ENCODE measurements at regions not wholly inside any gene's neighbourhood (a gene's known extent, or its start where the extent isn't known, plus 50 kb on each side); places are given as distances from the start of the nearest gene placed in this dataset.

GRCh38 chr2:17051538-17051937 lies 385.9 kb upstream of the CYRIA start:
- TF ChIP-seq, protein P1, sequence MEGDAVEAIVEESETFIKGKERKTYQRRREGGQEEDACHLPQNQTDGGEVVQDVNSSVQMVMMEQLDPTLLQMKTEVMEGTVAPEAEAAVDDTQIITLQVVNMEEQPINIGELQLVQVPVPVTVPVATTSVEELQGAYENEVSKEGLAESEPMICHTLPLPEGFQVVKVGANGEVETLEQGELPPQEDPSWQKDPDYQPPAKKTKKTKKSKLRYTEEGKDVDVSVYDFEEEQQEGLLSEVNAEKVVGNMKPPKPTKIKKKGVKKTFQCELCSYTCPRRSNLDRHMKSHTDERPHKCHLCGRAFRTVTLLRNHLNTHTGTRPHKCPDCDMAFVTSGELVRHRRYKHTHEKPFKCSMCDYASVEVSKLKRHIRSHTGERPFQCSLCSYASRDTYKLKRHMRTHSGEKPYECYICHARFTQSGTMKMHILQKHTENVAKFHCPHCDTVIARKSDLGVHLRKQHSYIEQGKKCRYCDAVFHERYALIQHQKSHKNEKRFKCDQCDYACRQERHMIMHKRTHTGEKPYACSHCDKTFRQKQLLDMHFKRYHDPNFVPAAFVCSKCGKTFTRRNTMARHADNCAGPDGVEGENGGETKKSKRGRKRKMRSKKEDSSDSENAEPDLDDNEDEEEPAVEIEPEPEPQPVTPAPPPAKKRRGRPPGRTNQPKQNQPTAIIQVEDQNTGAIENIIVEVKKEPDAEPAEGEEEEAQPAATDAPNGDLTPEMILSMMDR (IDR thresholded peaks at IDR 0.05), result no peak
- TF ChIP-seq POLR2A (IDR thresholded peaks at IDR 0.05), result no peak

Data from esophagus squamous epithelium (tissue), 4 donors.